LHCN-M2 (cell line): ENCODE measurements at regions not wholly inside any gene's neighbourhood (a gene's known extent, or its start where the extent isn't known, plus 50 kb on each side); places are given as distances from the start of the nearest gene placed in this dataset.

Experiments
- DNase-seq: peaks from one replicate; pipeline ENCODE4 v3.0.0-alpha.2; 2012; ENCODE audit warnings: low read depth

DNA sequence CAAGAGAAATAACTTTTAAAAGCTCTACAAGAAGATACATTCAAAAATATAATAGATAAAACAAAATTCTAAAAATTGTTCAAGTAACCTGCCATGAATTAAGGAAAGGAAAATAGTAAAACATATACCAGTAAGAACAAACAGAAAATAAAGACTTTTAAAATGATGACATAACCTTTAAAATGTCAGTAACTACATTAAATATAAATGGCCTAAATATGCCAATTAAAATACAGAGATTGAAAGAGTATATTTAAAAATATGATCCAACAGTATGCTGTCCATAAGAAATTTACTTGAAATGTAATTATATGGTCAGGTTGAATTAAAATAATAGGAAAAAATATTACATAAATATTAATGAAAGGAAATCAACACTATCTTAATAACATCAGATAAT lies 911.7 kb upstream of the POU3F3 start:
- no peak for DNase-seq

DNA sequence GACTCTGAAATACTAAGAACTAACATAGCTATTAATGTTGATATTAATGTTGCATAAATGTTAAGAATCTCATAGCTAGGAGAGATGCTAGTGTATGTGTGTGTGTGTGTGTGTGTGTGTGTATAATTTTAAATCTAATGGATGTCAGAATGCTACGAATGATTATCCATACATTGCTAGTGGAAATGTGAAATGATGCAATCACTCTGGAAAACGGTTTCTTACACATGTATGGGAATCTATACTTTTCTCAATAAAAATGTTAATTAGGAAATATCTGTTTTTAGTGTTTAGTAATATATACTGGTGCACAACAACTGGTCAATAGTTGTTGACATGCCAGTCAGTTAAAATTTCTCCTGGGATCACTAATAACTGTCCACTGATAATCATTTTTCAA lies 908.8 kb upstream of the POU3F3 start:
- DNase-seq = no peak

DNA sequence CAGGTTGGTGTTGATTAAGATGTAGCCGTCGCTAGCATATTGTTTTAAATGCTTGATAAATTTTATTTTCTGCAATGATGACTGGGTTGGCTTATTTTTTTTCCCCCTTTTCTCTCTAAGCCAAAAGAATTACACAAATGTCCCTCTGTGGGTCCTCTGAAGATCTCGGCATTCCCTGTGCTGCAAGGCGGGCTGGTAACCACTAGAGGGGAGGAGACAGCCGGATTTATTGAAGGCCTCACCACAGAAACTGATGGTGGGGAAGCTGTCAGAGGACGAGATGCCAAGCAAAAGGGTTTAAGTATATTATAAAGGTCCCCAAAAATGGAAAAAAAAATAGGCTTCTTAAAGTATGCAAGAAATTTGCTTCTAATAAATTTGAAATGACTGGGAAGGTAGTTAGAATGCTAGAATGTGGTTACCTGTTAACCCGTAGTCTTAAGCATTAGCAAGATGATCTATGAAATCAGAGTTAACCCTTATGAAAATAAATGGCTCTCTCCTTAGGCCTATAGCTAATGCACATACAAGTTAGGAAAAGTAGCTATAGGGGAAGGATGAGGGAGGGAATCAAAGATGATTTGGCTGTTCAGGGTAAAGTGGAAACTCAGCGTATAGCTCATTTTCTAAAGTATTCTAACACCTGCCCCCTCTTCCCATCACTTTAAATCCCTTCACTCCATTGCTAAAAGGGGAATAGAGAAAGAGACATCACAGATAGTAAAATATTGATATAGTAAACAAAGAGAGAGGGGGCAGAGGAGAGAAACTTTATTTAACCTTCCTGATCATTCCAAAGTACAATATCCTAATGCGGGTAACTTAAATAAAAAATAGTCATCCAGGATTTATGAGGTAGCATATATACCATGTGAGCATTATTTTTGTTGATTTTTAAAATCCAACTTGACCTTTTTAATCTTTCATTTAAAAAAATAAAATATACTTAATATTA lies 894.5 kb upstream of the POU3F3 start:
- no peak for DNase-seq

DNA sequence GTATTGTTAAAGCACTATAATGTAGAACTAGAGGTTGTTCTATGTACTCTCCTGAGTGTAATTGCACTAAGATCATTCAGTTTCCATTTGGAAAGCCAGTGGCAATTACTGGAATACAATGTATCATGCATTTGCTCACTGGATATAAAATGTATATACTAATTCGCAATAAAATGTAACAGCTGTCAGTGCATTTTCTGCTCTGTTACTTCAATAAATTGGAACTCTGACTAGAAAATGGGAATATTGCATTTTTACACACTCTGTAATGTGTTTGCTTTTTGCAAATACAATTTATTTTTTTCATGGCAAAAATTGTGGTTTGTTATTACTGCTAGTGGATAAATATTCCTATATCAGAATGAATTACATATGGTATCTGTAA lies 893.8 kb upstream of the POU3F3 start:
- DNase-seq = no peak

DNA sequence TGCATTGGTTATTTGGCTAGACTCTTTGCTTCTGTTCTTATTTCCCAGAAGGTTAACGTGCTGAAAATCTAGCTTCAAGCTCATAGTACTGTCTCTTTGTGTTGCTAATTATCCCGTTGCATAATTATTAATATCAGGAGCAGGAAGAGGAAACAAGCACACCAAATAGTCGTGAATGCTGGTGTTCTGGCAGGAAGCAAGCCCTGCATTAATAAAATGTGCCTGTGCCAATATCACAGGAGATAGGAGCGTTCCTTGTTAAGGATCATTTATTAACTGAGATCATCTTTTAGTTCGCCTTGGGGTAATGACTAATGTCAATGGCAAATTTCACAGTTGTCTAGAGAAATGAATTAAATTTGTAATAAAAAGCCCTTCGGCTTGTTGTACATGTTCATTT lies 893.0 kb upstream of the POU3F3 start:
- DNase-seq = no peak

DNA sequence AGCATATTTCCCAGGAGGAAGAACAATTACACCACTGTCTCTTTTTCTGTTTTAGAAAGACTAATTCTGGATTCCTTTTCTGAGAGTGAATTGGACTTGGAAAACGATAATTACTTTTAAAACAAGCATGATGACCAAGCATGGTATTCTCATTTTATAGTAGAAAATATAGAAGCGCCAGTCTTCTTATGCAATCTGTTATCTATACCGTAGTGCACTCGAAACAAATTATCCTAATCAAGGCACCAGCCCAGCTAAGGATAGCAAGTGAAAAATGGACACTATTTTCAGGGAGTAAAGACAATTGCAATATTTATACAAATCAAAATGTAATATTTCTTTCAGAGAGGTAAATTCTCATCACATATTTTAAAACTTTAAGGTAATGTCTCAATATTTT lies 892.1 kb upstream of the POU3F3 start:
- no peak for DNase-seq

DNA sequence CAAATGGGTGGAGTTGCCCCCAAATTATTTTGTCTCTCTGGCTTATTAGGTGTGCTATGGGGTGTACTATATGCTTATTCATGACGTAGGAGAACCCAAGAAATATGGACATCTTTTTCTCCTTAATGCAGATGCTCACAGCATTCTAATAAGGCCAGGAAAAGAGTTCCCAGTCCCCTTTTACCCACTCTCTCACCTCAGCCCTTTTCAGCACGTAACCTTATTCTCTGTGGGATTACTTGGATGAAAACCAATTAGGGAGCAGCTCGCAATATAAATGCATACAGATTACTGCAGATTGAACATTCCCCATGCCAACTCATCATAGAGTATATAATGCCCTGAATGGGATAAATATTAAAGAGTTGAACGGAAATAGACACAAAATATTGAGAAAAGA lies 891.2 kb upstream of the POU3F3 start:
- DNase-seq = no peak

DNA sequence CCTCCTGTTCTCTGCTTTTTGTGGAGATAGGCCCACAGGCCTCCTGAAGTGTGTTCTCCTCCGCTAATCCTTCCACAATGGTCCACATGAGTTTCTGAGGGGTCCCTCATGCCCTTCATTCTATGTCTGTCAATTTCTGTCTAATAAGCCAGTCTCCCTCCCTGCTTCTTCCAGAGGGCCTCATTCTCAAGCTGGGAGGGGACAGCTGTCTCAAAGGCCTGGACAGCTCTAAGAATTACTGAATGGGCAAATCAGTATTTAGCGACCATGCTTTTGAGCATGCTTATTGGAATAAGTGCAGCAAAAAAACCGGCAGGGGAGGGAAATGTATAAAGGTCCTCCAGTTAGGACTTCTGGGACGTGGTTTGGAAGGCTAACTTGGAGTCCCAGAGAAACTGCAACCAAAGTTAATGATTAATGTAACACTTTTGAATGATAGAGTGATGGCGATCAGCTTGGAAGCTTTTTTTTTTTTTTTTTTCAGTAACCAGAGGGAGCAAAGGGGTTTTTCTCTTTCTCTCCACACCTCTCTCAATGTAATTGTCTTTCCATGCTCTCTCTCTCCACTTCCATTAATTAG lies 890.7 kb upstream of the POU3F3 start:
- DNase-seq = no peak

DNA sequence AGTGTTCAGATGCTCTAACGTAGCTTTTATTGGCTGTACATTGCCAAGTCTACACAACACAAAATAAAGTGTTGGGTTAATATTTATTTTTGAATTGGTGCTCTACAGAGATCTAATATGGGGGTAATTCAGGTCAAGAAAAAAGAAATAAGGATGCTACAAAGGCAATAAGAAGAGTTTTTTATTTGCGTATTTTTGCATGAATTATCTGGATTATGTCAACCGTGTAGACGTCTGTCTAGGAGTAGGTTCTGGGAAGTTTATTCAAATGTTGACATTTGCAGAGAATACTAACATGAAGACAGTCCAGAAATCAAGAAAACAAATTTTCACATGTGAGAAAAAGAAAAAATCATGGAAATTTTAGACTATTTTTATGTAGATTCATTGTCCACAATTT lies 876.7 kb upstream of the POU3F3 start:
- DNase-seq = no peak

DNA sequence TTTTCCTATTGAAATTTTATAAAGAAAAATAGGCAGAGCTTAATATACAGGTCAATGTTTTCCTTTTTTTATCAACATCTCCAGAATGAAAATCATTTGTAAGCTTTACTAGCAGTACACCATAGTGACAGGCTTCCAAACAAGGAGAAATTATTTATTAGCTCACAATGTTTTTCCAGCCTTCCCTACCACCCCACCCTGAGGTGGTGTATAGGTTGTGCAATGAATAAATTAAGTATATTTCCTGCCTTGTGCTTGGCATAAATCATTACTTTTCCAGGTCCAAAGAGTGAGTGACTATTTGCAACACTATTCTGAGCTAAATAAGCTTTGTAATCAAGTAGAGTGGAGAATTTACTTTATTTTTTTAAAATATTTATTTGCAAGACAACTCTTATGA lies 876.2 kb upstream of the POU3F3 start:
- no peak for DNase-seq

DNA sequence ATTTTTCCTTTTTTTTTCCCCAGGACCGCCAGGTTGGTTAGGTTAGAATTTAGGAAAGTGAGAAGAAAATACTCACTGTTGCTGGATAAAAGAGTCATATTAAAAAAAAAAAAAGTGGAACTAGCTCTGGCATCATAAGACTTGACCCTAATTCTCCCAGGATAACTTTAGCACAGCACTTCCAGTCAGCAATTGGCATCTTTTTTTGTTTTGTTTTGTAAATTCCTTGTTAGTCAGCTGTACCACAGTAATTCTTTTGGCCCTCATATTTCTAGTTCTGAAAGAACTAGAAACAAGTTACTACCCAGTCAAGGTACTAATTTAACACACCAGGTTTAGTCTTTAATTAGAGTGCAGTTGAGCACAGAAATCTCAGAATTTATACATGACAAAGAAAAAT lies 873.5 kb upstream of the POU3F3 start:
- no peak for DNase-seq

DNA sequence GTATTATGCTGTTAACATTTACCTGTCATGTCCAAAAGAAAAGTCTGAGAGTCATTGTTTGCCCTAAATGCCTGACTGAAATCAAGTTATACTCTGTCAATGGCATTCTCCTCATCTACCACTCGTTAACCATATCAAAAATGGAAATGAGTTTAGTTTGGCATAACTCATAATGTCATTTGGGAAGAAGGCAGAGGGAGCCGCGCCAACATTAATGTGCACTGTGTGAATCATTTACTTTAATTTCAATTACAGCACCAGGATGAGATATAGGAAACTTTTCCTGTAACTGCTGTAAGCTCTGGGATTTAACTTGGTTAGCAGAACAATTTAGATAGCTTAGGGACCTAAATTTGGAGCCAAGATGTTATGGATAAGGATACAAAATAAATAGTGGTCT lies 871.2 kb upstream of the POU3F3 start:
- no peak for DNase-seq

DNA sequence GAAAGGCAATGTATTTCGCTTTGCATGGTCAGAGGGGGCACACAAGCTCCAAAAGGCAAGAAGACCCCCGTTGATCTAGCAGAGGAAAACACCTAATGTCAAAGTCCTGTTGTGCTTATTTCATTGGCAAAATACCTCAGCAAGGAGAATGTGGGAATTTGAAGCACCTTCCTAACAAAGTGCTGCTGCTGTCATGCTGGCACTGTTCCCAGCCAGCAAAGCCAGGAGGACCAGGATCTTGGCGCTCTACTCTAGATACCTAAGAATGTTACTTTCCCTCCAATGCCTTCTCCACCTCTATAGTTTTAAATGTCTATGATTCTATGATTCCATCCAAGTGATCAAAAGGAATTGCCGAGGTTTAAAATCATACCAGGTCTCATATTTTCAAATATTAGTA lies 867.9 kb upstream of the POU3F3 start:
- DNase-seq = no peak

DNA sequence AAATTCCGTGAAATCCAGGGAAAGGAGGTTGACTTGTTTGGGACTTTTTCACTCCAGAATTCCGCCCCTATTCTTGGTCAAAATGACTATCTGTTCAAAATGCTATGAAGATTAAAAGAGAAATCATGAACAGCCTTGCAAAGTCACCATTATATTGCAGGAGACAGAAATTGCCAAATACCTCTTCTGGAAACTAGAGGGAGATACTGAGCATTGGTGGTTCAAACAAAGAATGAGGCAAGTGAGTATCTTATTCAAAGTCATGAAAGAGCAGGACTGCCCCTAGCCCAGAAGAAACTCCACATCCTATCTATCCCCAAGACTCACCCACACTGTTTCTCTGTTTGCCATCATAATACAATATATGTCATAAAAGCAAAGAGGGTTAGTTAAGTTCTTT lies 862.3 kb upstream of the POU3F3 start:
- DNase-seq = no peak

DNA sequence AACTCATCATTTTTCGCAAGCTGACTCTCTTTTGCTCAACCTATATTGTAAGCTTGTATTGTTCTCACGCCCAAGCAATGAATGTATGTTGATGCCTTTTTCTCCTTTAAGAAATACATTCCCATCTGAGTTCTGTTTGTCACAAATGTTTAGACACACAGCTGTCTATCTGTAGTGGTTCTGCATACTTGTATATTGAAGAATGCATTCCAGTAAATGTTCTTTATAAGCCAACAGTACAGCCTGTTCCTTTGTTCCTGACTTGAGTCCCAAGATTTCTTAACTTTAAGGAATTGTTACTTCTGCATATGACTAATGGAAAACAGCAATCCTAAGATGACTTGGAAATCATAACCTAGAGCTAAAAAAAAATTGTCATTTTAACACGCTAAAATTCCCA lies 849.1 kb upstream of the POU3F3 start:
- no peak for DNase-seq

DNA sequence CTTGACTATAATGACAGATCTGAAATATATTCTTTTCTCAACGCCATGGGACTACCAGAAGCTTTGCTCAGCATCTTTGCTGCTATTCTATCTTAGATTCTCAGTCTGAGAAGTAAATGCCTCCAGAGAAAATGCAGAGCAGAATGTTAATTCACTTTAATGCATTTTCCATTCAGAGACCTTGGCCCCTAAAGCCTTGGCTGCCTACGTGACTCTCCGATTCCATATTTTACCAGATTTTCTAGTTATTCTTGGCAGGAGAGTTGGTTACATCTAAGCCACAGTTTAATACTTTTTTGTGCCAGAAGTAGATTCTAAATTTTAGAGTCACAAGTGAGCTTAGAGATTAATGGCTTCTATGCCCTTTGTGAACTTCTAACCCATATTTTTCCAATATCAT lies 837.1 kb upstream of the POU3F3 start:
- DNase-seq = no peak

DNA sequence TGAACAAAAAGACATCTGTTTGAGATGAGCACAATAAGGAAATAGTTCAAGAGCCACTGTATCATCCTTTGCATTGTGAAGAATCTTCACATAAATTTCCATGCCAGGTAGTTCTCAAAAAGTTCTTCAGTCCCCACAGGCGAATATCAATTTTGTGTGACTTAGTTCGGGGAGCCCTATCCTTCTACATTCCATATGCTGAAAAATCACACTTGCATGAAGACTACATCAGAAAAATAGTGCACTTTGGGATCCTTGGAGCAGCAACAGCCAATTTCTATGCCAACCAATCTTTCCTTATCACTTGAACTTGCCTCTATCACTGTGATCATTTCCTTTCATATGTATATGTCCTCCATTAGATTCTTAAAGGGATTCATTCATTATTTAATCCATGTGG lies 830.6 kb upstream of the POU3F3 start:
- DNase-seq = no peak

DNA sequence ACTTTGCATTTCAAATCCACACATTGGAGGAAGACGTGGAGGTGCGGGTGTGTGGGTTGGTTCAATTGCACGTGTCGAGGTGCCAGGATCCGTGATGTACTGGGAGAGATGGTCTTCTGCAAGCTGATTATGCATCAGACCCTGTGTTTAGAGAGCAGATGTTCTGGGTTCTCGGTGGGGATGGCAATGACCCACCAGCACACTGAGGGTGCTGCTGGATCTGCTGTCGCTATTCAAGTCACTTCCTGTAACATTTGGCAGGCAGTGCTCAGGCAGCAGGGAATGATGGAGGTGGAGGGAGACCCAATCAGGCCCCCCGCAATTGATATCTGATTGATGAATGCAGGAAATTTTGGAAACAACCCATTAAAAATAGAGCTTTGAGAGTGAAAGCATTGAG lies 830.1 kb upstream of the POU3F3 start:
- no peak for DNase-seq

DNA sequence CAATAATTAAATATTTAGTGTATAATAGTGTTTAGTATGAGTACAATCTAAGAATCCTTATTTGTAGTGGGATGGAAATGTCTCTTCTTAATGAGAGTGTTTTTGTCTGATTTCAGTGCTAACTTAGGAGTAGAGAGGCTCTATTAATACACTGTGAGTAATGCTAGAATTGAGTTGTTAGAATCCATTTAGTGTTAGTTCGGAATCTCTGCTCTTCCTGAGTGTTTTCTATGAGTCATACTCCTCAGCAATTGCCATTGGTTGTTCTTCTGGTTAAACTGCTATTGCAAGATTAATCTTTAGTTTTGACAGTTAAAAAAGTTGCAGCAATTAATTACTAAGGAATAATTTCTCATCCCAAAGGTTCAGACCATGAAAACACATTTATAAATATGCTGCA lies 828.6 kb upstream of the POU3F3 start:
- no peak for DNase-seq

DNA sequence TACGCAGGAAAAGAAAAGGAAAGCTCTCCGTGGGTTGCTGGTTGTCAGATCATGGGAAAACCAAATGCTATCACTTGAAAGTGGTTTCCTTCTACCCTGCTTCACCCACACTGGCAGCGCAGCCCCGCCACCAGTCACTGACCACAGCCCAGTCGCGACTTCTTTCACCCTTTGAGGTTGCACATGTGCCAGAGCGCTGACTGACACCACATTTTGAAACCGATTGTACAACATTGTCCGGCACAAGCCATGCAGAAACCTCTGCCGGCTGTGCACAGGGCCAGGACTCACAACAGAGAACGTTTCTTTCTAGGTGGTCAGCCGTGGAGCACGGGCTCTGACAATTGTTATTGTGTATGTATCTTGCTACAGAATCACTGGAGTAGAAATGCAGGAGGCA lies 827.2 kb upstream of the POU3F3 start:
- no peak for DNase-seq

DNA sequence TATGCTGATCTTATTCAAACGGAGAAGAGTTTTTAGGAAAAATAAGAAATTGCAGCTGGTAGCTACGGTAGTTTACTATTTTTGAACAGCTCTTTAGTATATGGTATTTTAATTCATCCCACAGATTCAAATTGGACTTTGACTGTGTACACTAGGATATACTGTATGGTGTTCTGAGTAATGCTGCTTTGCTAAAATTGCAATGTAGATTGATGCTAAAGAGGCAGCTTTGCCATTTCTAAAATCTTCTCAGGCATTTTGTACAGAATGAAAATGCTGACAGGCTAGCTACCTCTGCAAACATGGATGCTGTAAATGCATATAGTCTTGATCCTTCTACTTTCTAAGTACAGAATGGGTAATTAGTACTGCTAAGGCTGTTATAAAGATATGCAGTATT lies 826.6 kb upstream of the POU3F3 start:
- DNase-seq = no peak

DNA sequence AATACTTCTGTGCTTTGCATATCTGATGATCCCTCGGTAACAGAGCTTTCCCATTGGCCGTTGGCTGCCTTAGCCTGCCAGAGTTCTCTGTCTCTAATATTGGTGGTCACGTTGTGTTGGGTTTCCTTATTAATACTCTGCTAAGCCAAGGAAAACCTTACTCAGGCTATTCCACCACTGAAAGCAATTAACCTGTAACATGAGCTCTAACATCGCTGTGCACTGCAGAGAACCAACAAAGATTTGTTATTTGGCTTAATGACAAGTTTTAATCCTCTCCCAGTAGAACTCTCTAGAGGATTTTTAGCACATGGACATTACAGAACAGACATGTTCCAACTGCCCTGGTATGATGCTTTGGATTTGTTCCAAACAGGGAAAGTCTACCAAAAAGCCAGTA lies 825.9 kb upstream of the POU3F3 start:
- DNase-seq = no peak

DNA sequence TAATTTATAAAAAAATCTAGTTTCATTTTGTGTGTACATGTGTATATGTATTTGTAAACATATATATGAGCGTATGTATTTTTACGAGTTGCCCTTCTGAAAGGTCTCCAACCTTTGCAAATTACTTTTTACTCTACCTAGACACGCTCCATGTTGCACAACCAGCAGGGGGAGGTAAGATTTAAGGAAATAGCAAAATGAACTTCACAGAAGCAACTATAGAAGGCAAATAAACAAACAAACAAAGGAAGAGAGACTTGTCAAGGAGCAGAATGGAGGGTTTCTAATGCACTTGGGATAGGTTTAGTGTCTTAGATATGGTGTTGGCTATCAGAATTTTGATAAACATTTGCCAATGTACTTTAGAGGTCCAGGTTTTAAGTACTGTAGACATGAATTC lies 820.5 kb upstream of the POU3F3 start:
- DNase-seq = no peak

DNA sequence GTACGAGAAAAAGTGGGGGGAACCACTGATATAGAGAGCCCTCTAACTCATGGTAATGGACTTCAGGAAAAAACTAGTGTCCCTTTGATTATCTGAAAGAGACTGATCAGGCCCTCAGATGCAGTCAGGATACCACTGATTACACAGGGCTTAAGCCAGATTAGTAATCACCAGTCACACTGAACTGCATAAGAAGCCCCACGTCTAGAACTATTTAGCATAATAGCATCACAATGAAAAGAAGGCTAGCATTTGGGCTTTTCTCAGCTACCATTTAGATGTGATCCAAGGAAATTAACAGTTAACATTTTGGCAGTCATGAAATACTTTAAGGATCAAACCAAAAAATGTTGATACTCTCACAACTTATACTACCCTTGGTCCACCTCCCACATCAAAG lies 813.1 kb upstream of the POU3F3 start:
- no peak for DNase-seq
